22Rv1 (cell line): ENCODE measurements at regions not wholly inside any gene's neighbourhood (a gene's known extent, or its start where the extent isn't known, plus 50 kb on each side); places are given as distances from the start of the nearest gene placed in this dataset.

Experiments used
- H3K27ac ChIP-seq: fragments of 450-650 bp; 2 replicates; pipeline ENCODE4 v1.5.1; 2017
- ZFX ChIP-seq: fragments of 450-650 bp; IDR thresholded peaks from 2 replicates; pipeline ENCODE4 v1.6.1; 2017; ENCODE audit warnings: antibody characterized with exemption, borderline replicate concordance
- TF ChIP-seq, protein P1 (sequence below): fragments of 450-650 bp; IDR thresholded peaks from 2 replicates; pipeline ENCODE4 v1.5.1; 2017; ENCODE audit warnings: mild to moderate bottlenecking

DNA sequence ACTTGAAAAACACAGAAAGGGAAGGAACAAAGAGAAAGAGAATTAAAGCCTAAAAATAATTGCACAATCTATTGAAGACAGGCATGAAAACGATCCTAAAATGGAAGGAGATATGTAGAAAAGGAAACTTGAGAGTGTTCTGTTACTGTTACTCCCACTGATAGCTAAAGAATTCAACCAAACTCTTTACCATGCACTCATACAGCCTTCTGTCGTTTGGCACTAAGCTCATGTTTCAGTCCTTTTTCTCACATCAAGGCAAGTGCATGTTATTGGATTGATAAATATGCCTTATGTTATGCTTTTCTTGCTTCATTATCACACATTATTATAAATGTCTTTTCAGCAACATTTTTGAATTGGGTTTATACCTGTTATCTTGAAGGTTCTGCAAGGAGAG is 696.5 kb downstream of the EFNA5 start:
- H3K27ac ChIP-seq = no peak overlapping the region
- TF ChIP-seq, protein P1, sequence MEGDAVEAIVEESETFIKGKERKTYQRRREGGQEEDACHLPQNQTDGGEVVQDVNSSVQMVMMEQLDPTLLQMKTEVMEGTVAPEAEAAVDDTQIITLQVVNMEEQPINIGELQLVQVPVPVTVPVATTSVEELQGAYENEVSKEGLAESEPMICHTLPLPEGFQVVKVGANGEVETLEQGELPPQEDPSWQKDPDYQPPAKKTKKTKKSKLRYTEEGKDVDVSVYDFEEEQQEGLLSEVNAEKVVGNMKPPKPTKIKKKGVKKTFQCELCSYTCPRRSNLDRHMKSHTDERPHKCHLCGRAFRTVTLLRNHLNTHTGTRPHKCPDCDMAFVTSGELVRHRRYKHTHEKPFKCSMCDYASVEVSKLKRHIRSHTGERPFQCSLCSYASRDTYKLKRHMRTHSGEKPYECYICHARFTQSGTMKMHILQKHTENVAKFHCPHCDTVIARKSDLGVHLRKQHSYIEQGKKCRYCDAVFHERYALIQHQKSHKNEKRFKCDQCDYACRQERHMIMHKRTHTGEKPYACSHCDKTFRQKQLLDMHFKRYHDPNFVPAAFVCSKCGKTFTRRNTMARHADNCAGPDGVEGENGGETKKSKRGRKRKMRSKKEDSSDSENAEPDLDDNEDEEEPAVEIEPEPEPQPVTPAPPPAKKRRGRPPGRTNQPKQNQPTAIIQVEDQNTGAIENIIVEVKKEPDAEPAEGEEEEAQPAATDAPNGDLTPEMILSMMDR = no peak
- no peak for TF ChIP-seq ZFX

DNA sequence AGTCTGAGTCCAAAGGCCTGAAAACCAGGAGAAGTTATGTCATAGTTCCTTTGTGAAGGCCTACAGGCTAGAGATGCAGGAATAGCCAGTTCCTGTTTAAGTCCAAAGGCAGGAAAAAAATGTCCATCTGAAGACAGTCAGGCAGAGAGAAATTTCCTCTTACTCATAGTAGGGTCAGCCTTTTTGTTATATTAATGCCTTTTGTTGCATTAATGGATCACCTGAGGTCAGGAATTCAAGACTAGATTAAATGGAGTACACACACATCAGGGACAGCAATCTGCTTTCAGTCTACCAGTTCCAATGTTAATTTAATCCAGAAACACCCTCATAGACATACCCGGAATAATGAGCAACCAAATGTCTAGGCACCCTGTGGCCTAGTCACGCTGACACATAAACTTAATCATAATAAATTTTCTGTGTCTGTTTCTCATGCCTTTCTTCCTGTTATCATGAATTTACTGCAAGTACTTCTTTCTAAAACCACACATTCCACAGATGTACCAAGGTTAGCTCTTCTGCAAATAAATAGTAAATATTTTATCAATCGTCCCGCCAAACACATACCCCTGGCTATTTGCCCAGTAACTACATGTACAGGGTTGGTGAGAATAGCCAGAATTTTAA is 703.9 kb downstream of the EFNA5 start:
- TF ChIP-seq ZFX = no peak
- TF ChIP-seq, protein P1 = no peak
- H3K27ac ChIP-seq = no peak overlapping the region

DNA sequence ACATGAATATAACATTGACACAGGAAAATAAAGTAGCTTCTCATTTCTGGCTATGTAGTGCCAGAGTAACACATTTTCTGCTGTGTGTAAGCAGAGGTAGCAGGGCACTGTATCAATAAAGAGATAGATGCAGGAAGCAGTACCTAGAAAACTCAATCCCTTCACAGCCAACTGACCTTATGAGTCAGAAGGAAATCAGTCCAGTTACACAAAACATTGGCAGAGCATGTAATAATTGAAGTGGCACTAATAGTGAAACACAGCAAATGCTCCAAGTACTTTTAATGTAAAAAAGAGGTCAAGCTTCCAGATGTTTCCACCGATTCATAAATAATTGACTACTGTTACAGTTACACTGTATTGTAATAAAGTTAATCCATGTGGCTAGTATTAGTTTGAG is 706.6 kb downstream of the EFNA5 start:
- no peak for TF ChIP-seq ZFX
- TF ChIP-seq, protein P1 = no peak
- H3K27ac ChIP-seq = no peak overlapping the region

DNA sequence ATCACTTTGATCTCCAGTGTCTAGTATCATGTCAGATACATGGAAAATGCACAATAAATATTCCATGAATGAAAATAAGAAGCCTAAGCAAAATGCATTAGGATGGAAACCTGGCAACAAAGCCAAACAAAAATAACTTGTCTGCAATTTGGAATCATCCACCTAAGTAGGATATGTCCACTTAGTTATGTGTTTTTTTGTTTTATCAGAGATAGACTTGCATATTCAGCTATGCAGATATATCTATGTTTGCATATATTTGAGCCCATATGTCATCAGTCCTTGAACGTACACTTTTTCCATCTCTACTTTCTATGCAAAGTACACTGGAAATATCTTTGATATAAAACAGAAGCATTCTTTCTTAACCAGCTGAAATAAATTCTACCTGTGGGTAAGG is 707.1 kb downstream of the EFNA5 start:
- no peak overlapping the region for H3K27ac ChIP-seq
- TF ChIP-seq, protein P1 = no peak
- no peak for TF ChIP-seq ZFX

DNA sequence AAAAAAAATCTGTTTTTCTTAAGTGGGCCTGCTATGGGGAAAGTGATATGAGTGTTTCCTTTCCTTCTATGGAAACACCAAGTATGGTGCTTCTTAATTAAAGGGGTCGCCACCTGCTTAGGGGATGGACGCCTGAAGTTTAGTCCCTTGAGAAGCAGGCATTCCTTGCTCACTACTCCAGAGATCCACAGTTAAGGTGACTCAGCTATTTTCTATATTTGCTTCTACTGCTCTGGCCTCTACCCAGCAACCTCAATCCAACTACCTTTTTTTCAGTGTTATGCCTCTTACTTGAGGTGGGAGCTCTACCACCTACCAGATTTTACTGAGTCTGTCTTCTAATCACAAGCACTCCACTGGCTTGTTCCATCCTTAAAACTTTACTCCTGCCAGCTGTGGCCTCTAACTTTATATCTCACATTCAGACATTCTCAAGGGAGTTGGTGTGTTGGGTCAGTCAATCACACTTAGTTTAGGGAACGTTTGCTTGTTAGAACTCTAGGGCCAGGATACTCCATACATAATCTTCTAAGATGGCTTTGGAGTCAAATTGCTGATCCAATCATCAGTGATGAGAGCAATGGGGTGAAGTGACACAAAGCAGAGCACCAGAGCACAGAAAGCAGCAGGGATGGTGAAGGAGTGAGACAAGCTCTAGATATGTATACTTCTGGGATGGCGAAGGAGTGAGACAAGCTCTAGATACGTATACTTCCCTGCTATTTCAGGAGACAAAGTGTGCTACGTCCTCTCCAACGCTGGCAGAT is 708.1 kb downstream of the EFNA5 start:
- TF ChIP-seq, protein P1 = no peak
- TF ChIP-seq ZFX = no peak

DNA sequence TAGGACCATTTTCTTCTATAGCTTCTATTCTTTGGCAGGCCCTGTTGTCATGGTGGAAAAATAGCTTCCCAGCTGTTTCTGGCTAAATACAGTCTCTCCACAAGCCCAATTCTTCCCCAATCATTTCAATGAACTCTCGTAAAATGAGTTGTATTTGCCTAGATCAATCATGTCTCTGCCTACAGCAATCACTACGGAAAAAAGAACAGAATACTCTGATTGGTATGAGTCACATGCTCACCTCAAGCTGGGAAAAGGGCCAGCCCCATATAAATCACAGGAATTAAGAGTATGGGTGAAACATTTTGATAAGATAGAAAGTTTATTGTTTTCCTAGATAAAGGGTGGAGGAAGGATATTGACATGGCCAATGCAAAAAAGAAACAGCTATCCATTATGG is 711.4 kb downstream of the EFNA5 start:
- no peak overlapping the region for H3K27ac ChIP-seq
- TF ChIP-seq, protein P1 = no peak
- TF ChIP-seq ZFX = no peak

More for the DNA sequence above, 708.1 kb downstream of the EFNA5 start:
- H3K27ac ChIP-seq = no peak overlapping the region

DNA sequence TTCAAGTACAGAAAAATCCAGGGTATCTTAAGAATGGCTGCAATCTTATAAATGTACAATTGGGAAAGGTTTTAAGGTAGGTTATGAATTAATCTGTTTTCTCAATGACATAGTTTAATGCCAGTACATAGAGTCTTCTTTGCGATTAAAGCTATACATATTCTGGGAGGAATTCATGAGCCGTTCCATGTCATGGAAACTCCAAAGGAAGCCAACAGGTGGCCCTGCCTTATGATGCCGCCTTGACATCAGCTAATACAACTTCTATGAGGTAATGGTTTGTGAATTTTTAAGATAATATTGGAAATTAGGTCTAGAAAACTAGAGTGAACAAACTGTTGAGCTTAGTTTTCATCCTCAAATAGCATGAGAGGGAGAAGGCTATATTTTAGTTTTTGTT is 713.4 kb downstream of the EFNA5 start:
- TF ChIP-seq, protein P1 = no peak
- TF ChIP-seq ZFX = no peak
- H3K27ac ChIP-seq = no peak overlapping the region
